ENCODE measurements at regions not wholly inside any gene's neighbourhood (a gene's known extent, or its start where the extent isn't known, plus 50 kb on each side); places are given as distances from the start of the nearest gene placed in this dataset.

GRCh38 chrX:111041018-111041462 lies 55.0 kb upstream of the PAK3 start:
- H3K27me3 ChIP-seq (ENCODE audit: control insufficient read depth in 4 of 4, insufficient read depth in 4 of 4, low read length in 3 of 4) = peaks cover 0 to 2% (median 0%) of the 10 kb centered on the region in 4 donors
- no peak overlapping the region for H3K27ac ChIP-seq (ENCODE audit: low read depth in 1 of 2, low read length in 2 of 2)
- no peak overlapping the region for H3K9ac ChIP-seq (ENCODE audit: low read depth in 1 of 2, low read length in 2 of 2)
- WGBS = 27% methylated on average over 4 of the region's 4 CpGs
- no peak for DNase-seq (ENCODE audit: low spot score)
- H3K9me3 ChIP-seq (ENCODE audit: control insufficient read depth in 4 of 4, low read length in 3 of 4) = no peaks in the 10 kb centered on the region
- H3K36me3 ChIP-seq (ENCODE audit: control insufficient read depth in 4 of 4, insufficient read depth in 3 of 4, low read depth in 1 of 4, low read length in 3 of 4) = no peaks in the 10 kb centered on the region
- no peaks in the 10 kb centered on the region for H3K4me1 ChIP-seq (ENCODE audit: control insufficient read depth in 4 of 4, insufficient read depth in 4 of 4, low read length in 3 of 4)
- TF ChIP-seq, protein P1, sequence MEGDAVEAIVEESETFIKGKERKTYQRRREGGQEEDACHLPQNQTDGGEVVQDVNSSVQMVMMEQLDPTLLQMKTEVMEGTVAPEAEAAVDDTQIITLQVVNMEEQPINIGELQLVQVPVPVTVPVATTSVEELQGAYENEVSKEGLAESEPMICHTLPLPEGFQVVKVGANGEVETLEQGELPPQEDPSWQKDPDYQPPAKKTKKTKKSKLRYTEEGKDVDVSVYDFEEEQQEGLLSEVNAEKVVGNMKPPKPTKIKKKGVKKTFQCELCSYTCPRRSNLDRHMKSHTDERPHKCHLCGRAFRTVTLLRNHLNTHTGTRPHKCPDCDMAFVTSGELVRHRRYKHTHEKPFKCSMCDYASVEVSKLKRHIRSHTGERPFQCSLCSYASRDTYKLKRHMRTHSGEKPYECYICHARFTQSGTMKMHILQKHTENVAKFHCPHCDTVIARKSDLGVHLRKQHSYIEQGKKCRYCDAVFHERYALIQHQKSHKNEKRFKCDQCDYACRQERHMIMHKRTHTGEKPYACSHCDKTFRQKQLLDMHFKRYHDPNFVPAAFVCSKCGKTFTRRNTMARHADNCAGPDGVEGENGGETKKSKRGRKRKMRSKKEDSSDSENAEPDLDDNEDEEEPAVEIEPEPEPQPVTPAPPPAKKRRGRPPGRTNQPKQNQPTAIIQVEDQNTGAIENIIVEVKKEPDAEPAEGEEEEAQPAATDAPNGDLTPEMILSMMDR (IDR thresholded peaks at IDR 0.05; ENCODE audit: low read depth, low read length, missing input control) = no peak
- TF ChIP-seq ATF3 (IDR thresholded peaks at IDR 0.05) = no peak
- TF ChIP-seq FOXA2 (IDR thresholded peaks at IDR 0.05) = no peak
- TF ChIP-seq HNF4G (IDR thresholded peaks at IDR 0.05) = no peak
- no peak for TF ChIP-seq YY1 (IDR thresholded peaks at IDR 0.05)
- no peak for TF ChIP-seq RAD21 (IDR thresholded peaks at IDR 0.05)
- TF ChIP-seq, protein P2, sequence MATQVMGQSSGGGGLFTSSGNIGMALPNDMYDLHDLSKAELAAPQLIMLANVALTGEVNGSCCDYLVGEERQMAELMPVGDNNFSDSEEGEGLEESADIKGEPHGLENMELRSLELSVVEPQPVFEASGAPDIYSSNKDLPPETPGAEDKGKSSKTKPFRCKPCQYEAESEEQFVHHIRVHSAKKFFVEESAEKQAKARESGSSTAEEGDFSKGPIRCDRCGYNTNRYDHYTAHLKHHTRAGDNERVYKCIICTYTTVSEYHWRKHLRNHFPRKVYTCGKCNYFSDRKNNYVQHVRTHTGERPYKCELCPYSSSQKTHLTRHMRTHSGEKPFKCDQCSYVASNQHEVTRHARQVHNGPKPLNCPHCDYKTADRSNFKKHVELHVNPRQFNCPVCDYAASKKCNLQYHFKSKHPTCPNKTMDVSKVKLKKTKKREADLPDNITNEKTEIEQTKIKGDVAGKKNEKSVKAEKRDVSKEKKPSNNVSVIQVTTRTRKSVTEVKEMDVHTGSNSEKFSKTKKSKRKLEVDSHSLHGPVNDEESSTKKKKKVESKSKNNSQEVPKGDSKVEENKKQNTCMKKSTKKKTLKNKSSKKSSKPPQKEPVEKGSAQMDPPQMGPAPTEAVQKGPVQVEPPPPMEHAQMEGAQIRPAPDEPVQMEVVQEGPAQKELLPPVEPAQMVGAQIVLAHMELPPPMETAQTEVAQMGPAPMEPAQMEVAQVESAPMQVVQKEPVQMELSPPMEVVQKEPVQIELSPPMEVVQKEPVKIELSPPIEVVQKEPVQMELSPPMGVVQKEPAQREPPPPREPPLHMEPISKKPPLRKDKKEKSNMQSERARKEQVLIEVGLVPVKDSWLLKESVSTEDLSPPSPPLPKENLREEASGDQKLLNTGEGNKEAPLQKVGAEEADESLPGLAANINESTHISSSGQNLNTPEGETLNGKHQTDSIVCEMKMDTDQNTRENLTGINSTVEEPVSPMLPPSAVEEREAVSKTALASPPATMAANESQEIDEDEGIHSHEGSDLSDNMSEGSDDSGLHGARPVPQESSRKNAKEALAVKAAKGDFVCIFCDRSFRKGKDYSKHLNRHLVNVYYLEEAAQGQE (IDR thresholded peaks at IDR 0.05) = no peak
- TF ChIP-seq TAF1 (conservative IDR thresholded peaks at IDR 0.05) = no peak
- no peak for TF ChIP-seq JUND (IDR thresholded peaks at IDR 0.05)
- TF ChIP-seq, protein P3, sequence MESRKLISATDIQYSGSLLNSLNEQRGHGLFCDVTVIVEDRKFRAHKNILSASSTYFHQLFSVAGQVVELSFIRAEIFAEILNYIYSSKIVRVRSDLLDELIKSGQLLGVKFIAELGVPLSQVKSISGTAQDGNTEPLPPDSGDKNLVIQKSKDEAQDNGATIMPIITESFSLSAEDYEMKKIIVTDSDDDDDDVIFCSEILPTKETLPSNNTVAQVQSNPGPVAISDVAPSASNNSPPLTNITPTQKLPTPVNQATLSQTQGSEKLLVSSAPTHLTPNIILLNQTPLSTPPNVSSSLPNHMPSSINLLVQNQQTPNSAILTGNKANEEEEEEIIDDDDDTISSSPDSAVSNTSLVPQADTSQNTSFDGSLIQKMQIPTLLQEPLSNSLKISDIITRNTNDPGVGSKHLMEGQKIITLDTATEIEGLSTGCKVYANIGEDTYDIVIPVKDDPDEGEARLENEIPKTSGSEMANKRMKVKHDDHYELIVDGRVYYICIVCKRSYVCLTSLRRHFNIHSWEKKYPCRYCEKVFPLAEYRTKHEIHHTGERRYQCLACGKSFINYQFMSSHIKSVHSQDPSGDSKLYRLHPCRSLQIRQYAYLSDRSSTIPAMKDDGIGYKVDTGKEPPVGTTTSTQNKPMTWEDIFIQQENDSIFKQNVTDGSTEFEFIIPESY (IDR thresholded peaks at IDR 0.05) = no peak
- TF ChIP-seq NR2F2 (IDR thresholded peaks at IDR 0.05) = no peak
- TF ChIP-seq EGR1 (IDR thresholded peaks at IDR 0.05; ENCODE audit: low read depth in 2 of 2) = no peak
- no peak overlapping the region for H3K4me3 ChIP-seq (ENCODE audit: low read depth in 1 of 3, low read length in 3 of 3)

DNA sequence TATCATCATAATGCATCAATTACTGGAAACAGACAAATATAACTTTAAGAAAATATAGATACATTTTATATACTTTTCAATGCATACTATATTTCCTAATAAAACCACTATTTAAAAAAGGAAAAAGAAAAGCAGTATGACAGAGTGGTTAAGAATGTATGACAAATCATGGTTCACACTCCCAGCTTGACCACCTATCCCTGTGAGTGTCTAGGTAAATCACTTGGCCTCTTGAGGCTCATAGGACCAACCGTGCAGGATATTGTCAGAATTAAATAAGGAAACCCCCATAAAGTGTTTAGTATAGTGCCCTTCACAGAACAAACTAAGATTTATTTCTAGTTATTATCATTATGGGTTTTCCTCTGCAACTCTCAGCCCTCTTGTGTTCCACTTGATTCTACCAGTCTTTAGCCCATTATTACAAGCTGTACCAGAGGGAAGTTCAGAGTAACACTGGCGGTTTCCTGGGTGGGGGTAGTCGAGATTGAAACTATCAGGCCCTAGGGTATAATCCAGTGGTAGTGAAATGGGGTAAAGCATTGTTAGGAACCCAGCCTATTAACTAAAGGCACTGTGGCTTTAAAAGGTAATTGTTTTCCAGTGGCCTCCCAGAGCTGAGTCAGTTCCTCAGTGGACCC lies 55.5 kb upstream of the PAK3 start:
- no peaks in the 10 kb centered on the region for H3K9me3 ChIP-seq (ENCODE audit: control insufficient read depth in 4 of 4, low read length in 3 of 4)
- no peaks in the 10 kb centered on the region for H3K36me3 ChIP-seq (ENCODE audit: control insufficient read depth in 4 of 4, insufficient read depth in 3 of 4, low read depth in 1 of 4, low read length in 3 of 4)
- no peak overlapping the region for H3K9ac ChIP-seq (ENCODE audit: low read depth in 1 of 2, low read length in 2 of 2)
- no peak overlapping the region for H3K27ac ChIP-seq (ENCODE audit: low read depth in 1 of 2, low read length in 2 of 2)
- 50% methylated on average over 3 of the region's 3 CpGs for WGBS
- no peak overlapping the region for H3K4me3 ChIP-seq (ENCODE audit: low read depth in 1 of 3, low read length in 3 of 3)
- peaks cover 0 to 2% (median 0%) of the 10 kb centered on the region in 4 donors for H3K27me3 ChIP-seq (ENCODE audit: control insufficient read depth in 4 of 4, insufficient read depth in 4 of 4, low read length in 3 of 4)
- DNase-seq (ENCODE audit: low spot score) = no peak
- no peaks in the 10 kb centered on the region for H3K4me1 ChIP-seq (ENCODE audit: control insufficient read depth in 4 of 4, insufficient read depth in 4 of 4, low read length in 3 of 4)
- TF ChIP-seq, protein P4, sequence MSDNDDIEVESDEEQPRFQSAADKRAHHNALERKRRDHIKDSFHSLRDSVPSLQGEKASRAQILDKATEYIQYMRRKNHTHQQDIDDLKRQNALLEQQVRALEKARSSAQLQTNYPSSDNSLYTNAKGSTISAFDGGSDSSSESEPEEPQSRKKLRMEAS (IDR thresholded peaks at IDR 0.05) = no peak
- TF ChIP-seq HNF4G (IDR thresholded peaks at IDR 0.05) (no peak), FOXA1 (IDR thresholded peaks at IDR 0.05) (no peak), EGR1 (IDR thresholded peaks at IDR 0.05; ENCODE audit: low read depth in 2 of 2) (no peak), GABPA (IDR thresholded peaks at IDR 0.05 in 1 of 2, conservative IDR thresholded peaks at IDR 0.05 in 1 of 2) (no peak), YY1 (IDR thresholded peaks at IDR 0.05) (no peak), ATF3 (IDR thresholded peaks at IDR 0.05) (no peak), RXRA (IDR thresholded peaks at IDR 0.05) (no peak), HNF4A (conservative IDR thresholded peaks at IDR 0.05) (no peak), TAF1 (conservative IDR thresholded peaks at IDR 0.05) (no peak)
- TF ChIP-seq, protein P2 (IDR thresholded peaks at IDR 0.05) = no peak
